HG03565 (cell line): ENCODE measurements at regions not wholly inside any gene's neighbourhood (a gene's known extent, or its start where the extent isn't known, plus 50 kb on each side); places are given as distances from the start of the nearest gene placed in this dataset.
"Not testable (repeated sequence)": the region's sequence is repeated elsewhere in the genome, so short reads cannot be mapped to it uniquely, and the experiment has no call there.

ENCODE experiments used
- ATAC-seq: cut with Tn5 transposase; IDR thresholded peaks from one replicate; pipeline ENCODE4 v1.9.1; 2021; ENCODE audit warnings: mild to moderate bottlenecking, moderate library complexity; ENCODE audit not compliant: unreplicated experiment

- ATAC-seq: no peak
Measured at GRCh38 chr5:72599519-72600370, 92.5 kb upstream of the ZNF366 start.

GRCh38 chr5:72599065-72599433 is 91.8 kb upstream of the ZNF366 start:
- no peak for ATAC-seq

- no peak for ATAC-seq
Measured at GRCh38 chr5:72598401-72599064, 91.3 kb upstream of the ZNF366 start.

DNA sequence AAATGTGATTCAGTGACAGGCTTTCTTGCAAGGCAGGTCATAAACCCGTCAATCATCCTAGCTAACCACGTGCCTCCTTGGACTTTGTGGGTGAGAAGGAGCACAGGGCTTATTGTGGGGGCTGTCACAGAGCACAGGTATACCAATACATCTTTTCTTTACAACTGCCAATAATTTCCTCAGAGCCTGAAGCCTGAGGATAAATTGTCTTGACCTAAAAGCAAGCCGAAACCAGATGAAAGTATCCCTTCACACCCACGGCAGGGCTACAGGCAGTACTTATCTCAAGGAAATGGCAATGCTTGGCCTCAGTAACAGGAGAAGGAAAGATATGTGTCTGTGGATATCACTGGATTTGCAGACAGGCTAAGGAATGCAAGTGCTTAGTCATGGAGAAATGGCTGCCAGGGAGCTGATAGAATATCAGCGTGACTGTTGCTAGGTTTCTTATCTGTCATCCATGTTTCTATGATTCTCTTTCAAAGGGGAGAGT is 90.3 kb upstream of the ZNF366 start:
- ATAC-seq: no peak

- ATAC-seq: no peak
Measured at GRCh38 chr5:72596956-72597355, 89.7 kb upstream of the ZNF366 start.

GRCh38 chr5:72588640-72589039 is 81.4 kb upstream of the ZNF366 start:
- no peak for ATAC-seq

DNA sequence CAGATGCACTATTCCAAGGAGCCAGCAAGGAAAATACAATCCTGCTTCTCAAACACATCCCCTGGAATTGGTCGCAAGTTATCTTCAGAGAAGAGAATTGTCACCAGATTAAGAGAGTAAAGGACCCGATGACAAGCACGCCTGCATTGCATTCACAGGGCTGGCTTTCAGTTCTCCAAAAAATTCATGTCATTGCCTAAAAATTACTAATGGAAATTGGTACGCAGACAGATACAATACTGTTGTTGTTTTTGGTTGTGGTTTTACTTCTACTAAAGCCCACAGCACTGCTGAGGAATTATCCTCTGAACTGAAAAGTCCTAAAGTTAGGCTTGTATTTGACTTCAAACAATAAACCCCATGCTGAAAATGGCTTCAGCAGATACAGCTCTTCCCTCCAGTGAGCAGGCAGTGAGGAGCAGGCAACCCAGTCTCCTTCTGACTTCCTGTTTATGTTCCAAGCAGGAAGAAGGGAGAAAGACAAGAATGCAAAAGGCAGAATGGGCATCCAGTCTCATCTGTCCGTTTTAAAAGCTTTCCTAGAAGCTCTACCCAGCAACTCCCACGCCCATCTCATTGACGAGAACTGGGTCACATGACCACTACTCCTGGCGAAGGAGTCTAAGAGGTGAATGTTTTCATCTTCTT is 80.6 kb upstream of the ZNF366 start:
- no peak for ATAC-seq

- ATAC-seq: no peak
Measured at GRCh38 chr5:72586788-72587530, 79.7 kb upstream of the ZNF366 start.

- ATAC-seq: no peak
Measured at GRCh38 chr5:72584466-72584865, 77.3 kb upstream of the ZNF366 start.

DNA sequence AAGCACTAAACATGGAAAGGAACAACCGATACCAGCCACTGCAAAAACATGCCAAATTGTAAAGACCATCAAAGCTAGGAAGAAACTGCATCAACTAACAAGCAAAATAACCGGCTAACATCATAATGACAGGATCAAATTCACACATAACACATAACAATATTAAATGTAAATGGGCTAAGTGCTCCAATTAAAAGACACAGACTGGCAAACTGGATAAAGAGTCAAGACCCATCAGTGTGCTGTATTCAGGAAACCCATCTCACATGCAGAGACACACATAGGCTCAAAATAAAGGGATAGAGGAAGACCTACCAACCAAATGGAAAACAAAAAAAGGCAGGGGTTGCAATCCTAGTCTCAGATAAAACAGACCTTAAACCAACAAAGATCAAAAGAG is 72.1 kb upstream of the ZNF366 start:
- not testable (repeated sequence) for ATAC-seq

DNA sequence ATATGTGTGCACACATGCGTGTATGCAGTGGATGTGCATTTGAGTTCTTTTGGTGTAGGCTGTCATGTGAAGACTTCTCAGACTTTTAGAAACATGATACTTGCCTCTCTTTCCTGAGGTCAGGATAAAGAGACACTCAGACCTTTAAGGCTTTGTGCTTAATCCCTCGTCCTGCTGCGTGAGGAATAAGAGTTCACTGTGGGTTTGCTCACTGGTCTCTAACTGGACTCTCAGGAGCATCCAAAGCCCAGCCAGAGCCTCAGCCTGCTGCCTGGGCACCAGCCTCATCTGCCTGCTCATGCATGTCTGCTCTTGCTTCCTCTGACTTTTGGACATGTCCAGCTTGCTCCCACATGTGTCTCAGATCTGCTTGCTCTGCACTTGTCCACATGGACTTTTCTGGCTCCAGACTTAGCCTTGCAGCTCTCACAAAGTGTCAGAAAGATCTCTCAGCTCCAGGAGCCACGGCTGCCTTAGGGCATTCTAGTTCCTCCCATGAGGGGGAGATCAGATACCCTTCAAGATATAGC is 65.1 kb upstream of the ZNF366 start:
- ATAC-seq: no peak

GRCh38 chr5:72569408-72569944 is 62.3 kb upstream of the ZNF366 start:
- ATAC-seq: no peak

DNA sequence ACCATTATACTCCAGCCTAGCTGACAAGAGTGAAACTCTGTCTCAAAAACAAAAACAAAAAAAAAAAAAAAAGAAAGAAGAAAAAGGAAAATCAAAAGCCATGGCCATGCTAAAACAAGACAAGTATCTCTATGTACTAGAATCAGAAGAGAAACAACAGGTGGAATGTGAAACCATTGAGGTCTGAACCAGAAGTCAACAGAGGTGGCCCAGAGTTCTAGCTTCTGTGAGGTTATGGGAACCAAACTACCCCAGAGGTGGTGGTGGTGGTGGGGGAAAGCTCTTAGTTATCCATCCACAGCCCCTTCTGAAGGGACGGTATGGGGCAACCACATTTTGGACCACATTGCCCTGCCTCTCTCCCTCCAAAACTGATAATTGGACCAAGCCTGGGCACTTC is 59.5 kb upstream of the ZNF366 start:
- ATAC-seq: no peak

GRCh38 chr5:72565513-72566289 is 58.5 kb upstream of the ZNF366 start:
- ATAC-seq: no peak

DNA sequence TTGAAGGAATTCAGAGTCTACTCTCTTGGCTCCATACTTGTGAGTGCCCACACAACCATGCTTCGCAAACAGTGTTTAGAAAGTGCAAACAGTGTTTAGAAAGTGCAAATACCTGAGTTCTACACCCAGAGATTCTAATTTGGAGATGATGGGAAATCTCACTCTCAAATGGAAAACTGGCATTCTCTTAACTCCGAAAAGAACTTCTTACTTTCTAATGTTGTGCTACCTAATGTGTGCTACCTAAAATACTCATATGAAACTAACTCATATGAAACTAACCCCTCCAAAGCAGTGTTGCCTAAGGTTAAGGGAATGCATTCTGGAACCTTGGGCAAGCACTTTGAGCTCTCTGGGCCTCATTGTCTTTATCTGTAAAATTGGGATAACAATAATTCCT is 55.5 kb upstream of the ZNF366 start:
- ATAC-seq: no peak

GRCh38 chr5:72561148-72561972 is 54.1 kb upstream of the ZNF366 start:
- ATAC-seq: no peak

- ATAC-seq: no peak
Measured at GRCh38 chr5:72559866-72560766, 52.9 kb upstream of the ZNF366 start.

DNA sequence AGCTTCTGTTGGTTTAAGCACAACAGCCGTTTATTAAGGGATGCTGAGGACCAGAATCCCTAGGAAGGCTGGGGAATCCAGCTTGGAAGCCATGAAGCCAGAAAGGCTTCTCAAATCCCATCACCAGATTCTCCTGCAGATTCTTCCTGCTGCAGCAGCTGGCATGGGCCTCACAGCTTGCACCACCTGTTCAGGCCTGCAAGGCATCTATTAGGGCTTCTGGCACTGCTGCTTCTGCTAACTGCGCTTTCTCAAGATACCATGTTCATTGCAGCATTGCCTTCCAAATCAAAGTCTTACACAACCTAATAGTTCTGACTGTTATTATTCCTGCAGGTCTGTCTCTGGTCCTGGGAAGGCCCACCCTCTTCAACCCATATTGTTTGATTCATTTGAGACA is 51.2 kb upstream of the ZNF366 start:
- ATAC-seq: no peak
